ENCODE measurements at regions not wholly inside any gene's neighbourhood (a gene's known extent, or its start where the extent isn't known, plus 50 kb on each side); places are given as distances from the start of the nearest gene placed in this dataset.
A peak's percentile ranks its signal among the peaks of the same experiment; 100 is the strongest.

DNA sequence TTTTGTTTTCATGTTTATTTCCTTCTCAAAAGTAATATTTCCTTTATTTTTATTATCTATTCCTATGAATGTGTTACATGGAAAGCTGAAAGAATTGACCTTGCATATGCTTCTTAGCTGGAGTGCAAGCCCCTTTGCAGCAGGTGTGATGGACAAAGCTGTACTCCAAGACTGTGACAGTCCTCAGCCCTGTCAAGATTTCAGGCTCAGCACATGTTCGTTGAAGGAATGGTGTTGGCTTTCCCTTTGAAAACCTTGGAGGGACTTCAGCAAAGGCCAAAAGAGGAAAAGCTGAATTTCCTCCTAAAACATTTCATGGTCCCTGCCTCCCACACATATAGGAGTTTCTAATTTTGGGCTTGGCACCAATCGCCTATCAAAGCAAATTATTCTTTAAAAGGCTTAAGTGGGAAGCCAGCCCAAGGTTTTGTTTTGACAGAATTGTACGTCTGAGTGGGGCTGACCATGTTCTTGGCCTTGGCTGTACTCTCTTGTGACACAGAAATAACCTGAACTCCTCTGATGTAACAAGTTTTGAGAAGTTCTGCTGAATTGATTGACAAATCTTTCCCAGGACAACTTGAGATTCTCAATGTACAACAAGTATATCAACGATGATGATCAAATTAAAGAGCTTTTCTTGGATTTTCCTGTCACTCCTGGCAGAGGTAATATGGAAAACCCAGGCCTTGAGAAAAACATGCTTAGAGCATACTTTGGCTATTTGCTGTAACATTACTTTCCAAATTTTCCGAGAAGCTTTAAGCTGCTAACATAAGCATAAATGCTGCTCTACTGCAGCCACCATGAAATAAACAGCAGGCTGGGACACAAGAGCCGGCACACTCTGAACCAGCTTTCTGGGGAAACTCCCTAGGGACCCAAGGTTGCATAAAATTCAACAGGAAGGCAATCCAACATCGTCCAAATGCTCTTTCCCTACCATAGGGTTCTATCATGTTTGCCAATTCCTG is 135.7 kb upstream of the ZNF648 start:
- TF ChIP-seq CTCF (IDR thresholded peaks at IDR 0.05; ENCODE audit: control extremely low read depth, extremely low read depth, low read depth, missing control alignments) = no peak
- ChIA-PET CTCF (interaction anchor here (0.7 to 7.2 kb wide), 19 partner anchors 8 to 1037 kb away, joined by 3 to 102 read pairs (median 3); no protein-coding TSS in a partner anchor), POLR2A (no interaction called here)
- no peak for DNase-seq (ENCODE audit: extremely low spot score)

DNA sequence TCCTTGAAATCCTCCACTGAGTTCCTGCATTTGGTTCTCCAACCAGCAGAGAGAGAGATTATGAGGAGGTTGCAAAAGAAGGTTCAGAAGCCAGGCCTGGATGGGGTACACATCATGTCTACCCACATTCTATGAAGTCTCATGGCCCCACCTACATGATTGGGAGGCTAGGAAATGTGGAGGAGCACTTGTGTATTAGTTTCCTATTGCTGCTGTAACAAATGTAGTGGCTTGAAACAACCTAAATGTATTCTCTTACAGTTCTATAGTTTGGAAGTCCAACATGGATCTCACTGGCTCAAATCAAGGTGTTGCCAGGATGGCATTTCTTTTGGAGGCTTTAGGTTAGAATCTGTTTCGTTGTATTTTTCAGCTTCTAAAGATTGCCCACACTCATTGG is 134.2 kb upstream of the ZNF648 start:
- no peak for TF ChIP-seq CTCF (IDR thresholded peaks at IDR 0.05; ENCODE audit: control extremely low read depth, extremely low read depth, low read depth, missing control alignments)
- CTCF ChIA-PET = interaction anchor here (1.3 to 7.2 kb wide), 3 partner anchors 14 to 51 kb away, joined by 3 to 102 read pairs (median 7); no protein-coding TSS in a partner anchor
- POLR2A ChIA-PET = no interaction called here
- no peak for DNase-seq (ENCODE audit: extremely low spot score)

DNA sequence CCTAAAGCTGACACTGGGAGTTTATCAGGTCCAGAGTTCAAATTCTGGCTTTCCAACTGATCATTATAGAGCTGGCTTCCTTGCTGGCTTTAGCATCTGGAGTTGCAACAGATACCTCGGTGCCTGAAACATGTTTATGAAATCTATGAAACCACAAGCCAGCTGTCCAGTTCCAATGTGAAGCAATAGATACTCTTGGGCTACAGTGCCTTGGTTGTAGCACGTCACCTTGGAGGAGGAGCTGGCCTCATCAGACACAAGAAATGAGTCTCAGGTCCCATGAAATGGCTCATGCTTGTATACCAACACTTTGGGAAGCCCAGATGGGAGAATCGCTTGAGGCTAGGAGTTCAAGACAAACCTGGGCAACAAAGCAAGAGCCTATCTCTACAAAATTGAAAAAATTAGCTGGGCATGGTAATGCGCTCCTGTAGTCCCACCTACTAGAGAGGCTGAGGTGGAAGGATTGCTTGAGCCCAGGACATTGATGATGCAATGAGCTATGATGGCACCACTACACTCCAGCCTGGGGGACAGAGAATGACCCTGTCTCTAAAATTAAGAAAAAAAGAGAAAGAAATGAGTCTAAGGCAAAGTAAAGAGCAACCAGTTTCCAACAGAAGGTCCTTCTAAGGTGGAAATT is 132.5 kb upstream of the ZNF648 start:
- ChIA-PET CTCF (interaction anchor here (0.8 to 7.2 kb wide), 6 partner anchors 10 to 114 kb away, joined by 3 to 102 read pairs (median 5); no protein-coding TSS in a partner anchor), POLR2A (no interaction called here)
- no peak for DNase-seq (ENCODE audit: extremely low spot score)
- TF ChIP-seq CTCF (IDR thresholded peaks at IDR 0.05; ENCODE audit: control extremely low read depth, extremely low read depth, low read depth, missing control alignments) = no peak

GRCh38 chr1:182192966-182193365 is 131.5 kb upstream of the ZNF648 start:
- no peak for DNase-seq (ENCODE audit: extremely low spot score)
- ChIA-PET POLR2A (no interaction called here), CTCF (interaction anchor here (0.8 to 7.2 kb wide), 6 partner anchors 9 to 113 kb away, joined by 3 to 102 read pairs (median 5); no protein-coding TSS in a partner anchor)
- no peak for TF ChIP-seq CTCF (IDR thresholded peaks at IDR 0.05; ENCODE audit: control extremely low read depth, extremely low read depth, low read depth, missing control alignments)

- DNase-seq (ENCODE audit: extremely low spot score) = peak; percentile 34
- CTCF ChIA-PET = interaction anchor here (1.0 to 7.2 kb wide), 4 partner anchors 9 to 107 kb away, joined by 3 to 102 read pairs (median 10); no protein-coding TSS in a partner anchor
- TF ChIP-seq CTCF (IDR thresholded peaks at IDR 0.05; ENCODE audit: control extremely low read depth, extremely low read depth, low read depth, missing control alignments) = no peak
- POLR2A ChIA-PET = no interaction called here
Measured at GRCh38 chr1:182192215-182192614, 130.7 kb upstream of the ZNF648 start.

DNA sequence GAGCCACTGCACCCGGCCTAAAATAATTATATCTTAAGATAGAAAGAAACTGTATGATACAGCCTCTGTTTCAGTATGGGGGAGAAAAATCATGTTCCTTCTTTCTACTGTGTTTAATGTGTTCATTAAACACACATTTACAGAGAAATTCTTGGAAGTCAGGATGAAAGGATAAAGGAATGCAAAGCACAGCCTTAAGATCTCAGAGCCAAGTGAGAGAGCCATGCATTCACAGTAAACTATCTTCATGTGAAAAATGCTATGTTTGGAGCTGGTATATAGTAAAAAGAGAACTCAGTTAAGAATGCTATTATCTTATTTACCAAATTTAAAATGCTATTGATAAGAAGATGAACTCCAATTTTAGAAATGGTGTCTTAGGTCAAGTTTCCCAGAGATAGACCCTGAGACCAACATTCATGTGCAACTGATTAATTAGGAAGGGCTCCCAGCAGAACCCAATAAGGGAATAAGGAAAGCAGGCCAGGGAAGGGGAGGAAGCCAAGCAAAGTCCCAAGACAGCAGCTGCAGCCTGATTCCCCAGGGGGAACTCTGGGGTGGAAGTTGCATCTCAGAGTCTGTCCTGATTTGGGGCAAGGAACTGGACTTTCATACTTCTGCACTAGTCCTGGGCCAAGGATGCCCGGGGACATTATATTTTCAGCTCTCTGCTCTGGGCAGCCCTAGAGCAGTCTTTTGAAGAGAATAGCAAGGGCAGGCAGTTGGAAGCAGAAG is 130.0 kb upstream of the ZNF648 start:
- ChIA-PET CTCF (interaction anchor here (1.0 to 7.2 kb wide), 3 partner anchors 8 to 47 kb away, joined by 3 to 102 read pairs (median 17); no protein-coding TSS in a partner anchor), POLR2A (no interaction called here)
- TF ChIP-seq CTCF (IDR thresholded peaks at IDR 0.05; ENCODE audit: control extremely low read depth, extremely low read depth, low read depth, missing control alignments) = no peak

More for the DNA sequence above, 130.0 kb upstream of the ZNF648 start:
- no peak for DNase-seq (ENCODE audit: extremely low spot score)

Measured in GM10248 (cell line).